ENCODE measurements at regions not wholly inside any gene's neighbourhood (a gene's known extent, or its start where the extent isn't known, plus 50 kb on each side); places are given as distances from the start of the nearest gene placed in this dataset.

GRCh38 chr16:5537347-5537746 lies 439.8 kb upstream of the EEF2KMT start:
- Histone ChIP-seq H4K20me1 (replicated peaks; ENCODE audit: control insufficient read depth, extremely low read depth, insufficient read depth, low read length) (no peaks in the 10 kb centered on the region), H2AFZ (ENCODE audit: low read depth, low read length) (no peak overlapping the region), H3K9me1 (replicated peaks; ENCODE audit: control insufficient read depth, extremely low read depth, insufficient read depth, low read length) (no peaks in the 10 kb centered on the region), H3K79me2 (ENCODE audit: control insufficient read depth, insufficient read depth, low read length) (no peaks in the 10 kb centered on the region), H3K27me3 (ENCODE audit: control insufficient read depth in 2 of 2, insufficient read depth in 2 of 2, low read length in 2 of 2) (no peaks in the 10 kb centered on the region), H3K4me1 (ENCODE audit: control insufficient read depth, extremely low read depth, insufficient read depth, low read length) (no peaks in the 10 kb centered on the region), H3K9me3 (replicated peaks; ENCODE audit: control insufficient read depth, insufficient read depth, low read length) (peaks cover 7% of the 10 kb centered on the region), H3K36me3 (ENCODE audit: control insufficient read depth in 2 of 2, extremely low read depth in 1 of 2, insufficient read depth in 2 of 2, low read length in 2 of 2) (no peaks in the 10 kb centered on the region), H3K4me2 (ENCODE audit: insufficient read depth, low read length) (no peak overlapping the region), H3K4me3 (replicated peaks in 1 of 3; ENCODE audit: insufficient read depth in 1 of 3, low read depth in 1 of 3, low read length in 3 of 3) (no peak overlapping the region), H3K9ac (replicated peaks; ENCODE audit: extremely low read depth, insufficient read depth, low read length) (no peak overlapping the region), H3K27ac (ENCODE audit: insufficient read depth, low read depth, low read length) (no peak overlapping the region)
- FAIRE-seq (no peak), DNase-seq (ENCODE audit: low read depth, low spot score) (no peak)
- TF ChIP-seq EZH2 (IDR thresholded peaks at IDR 0.05; ENCODE audit: borderline replicate concordance, low read depth, low read length, severe bottlenecking): no peak
- no TSS peak for BruUV-seq (replicated peaks)
- ChIA-PET POLR2A (no interaction called here), CTCF (no interaction called here)
- dilution Hi-C loops (cut with MboI; ENCODE audit: extremely low pct_ligation_motif_present, low sequenced_read_pairs): no loop called here
- intact Hi-C loops (cut with micrococcal nuclease): no loop called here

GRCh38 chr16:5533321-5533888 lies 435.8 kb upstream of the EEF2KMT start:
- no peak overlapping the region for H3K4me3 ChIP-seq (replicated peaks in 1 of 3; ENCODE audit: insufficient read depth in 1 of 3, low read depth in 1 of 3, low read length in 3 of 3)
- no peak overlapping the region for H3K4me2 ChIP-seq (ENCODE audit: insufficient read depth, low read length)
- no peak overlapping the region for H2AFZ ChIP-seq (ENCODE audit: low read depth, low read length)
- intact Hi-C loops (cut with micrococcal nuclease) (no loop called here), dilution Hi-C loops (cut with MboI; ENCODE audit: extremely low pct_ligation_motif_present, low sequenced_read_pairs) (no loop called here)
- no peaks in the 10 kb centered on the region for H3K4me1 ChIP-seq (ENCODE audit: control insufficient read depth, extremely low read depth, insufficient read depth, low read length)
- ChIA-PET POLR2A (no interaction called here), CTCF (no interaction called here)
- H3K9me1 ChIP-seq (replicated peaks; ENCODE audit: control insufficient read depth, extremely low read depth, insufficient read depth, low read length): no peaks in the 10 kb centered on the region
- H3K9ac ChIP-seq (replicated peaks; ENCODE audit: extremely low read depth, insufficient read depth, low read length): no peak overlapping the region
- H3K27ac ChIP-seq (ENCODE audit: insufficient read depth, low read depth, low read length): no peak overlapping the region
- no peak for TF ChIP-seq FOS (IDR thresholded peaks at IDR 0.05; ENCODE audit: borderline replicate concordance, insufficient read depth, low read length)
- TF ChIP-seq EZH2 (IDR thresholded peaks at IDR 0.05; ENCODE audit: borderline replicate concordance, low read depth, low read length, severe bottlenecking): no peak
- TF ChIP-seq JUN (IDR thresholded peaks at IDR 0.05; ENCODE audit: borderline replicate concordance, insufficient read depth, insufficient read length, low read depth): no peak
- no peak for TF ChIP-seq POLR2AphosphoS5 (IDR thresholded peaks at IDR 0.05; ENCODE audit: insufficient read depth, low read depth, low read length)
- no peak for TF ChIP-seq MYC (IDR thresholded peaks at IDR 0.05; ENCODE audit: low read depth, low read length)
- FAIRE-seq (no peak), DNase-seq (ENCODE audit: low read depth, low spot score) (no peak)
- no peaks in the 10 kb centered on the region for H3K27me3 ChIP-seq (ENCODE audit: control insufficient read depth in 2 of 2, insufficient read depth in 2 of 2, low read length in 2 of 2)
- no TSS peak for BruUV-seq (replicated peaks)
- H3K79me2 ChIP-seq (ENCODE audit: control insufficient read depth, insufficient read depth, low read length): no peaks in the 10 kb centered on the region
- peaks cover 7% of the 10 kb centered on the region for H3K9me3 ChIP-seq (replicated peaks; ENCODE audit: control insufficient read depth, insufficient read depth, low read length)
- no peaks in the 10 kb centered on the region for H4K20me1 ChIP-seq (replicated peaks; ENCODE audit: control insufficient read depth, extremely low read depth, insufficient read depth, low read length)
- H3K36me3 ChIP-seq (ENCODE audit: control insufficient read depth in 2 of 2, extremely low read depth in 1 of 2, insufficient read depth in 2 of 2, low read length in 2 of 2): no peaks in the 10 kb centered on the region
